ENCODE measurements at regions not wholly inside any gene's neighbourhood (a gene's known extent, or its start where the extent isn't known, plus 50 kb on each side); places are given as distances from the start of the nearest gene placed in this dataset.

GRCh38 chr2:58501371-58502160 is 260.4 kb upstream of the FANCL start:
- TF ChIP-seq, protein P1, sequence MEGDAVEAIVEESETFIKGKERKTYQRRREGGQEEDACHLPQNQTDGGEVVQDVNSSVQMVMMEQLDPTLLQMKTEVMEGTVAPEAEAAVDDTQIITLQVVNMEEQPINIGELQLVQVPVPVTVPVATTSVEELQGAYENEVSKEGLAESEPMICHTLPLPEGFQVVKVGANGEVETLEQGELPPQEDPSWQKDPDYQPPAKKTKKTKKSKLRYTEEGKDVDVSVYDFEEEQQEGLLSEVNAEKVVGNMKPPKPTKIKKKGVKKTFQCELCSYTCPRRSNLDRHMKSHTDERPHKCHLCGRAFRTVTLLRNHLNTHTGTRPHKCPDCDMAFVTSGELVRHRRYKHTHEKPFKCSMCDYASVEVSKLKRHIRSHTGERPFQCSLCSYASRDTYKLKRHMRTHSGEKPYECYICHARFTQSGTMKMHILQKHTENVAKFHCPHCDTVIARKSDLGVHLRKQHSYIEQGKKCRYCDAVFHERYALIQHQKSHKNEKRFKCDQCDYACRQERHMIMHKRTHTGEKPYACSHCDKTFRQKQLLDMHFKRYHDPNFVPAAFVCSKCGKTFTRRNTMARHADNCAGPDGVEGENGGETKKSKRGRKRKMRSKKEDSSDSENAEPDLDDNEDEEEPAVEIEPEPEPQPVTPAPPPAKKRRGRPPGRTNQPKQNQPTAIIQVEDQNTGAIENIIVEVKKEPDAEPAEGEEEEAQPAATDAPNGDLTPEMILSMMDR (IDR thresholded peaks at IDR 0.05; ENCODE audit: low read length) = no peak
- no peak for TF ChIP-seq EZH2 (optimal IDR thresholded peaks at IDR 0.05; ENCODE audit: low read depth, low read length)
- no peak for TF ChIP-seq EZH2phosphoT487 (IDR thresholded peaks at IDR 0.05; ENCODE audit: low read length)

Measured in MM.1S (cell line).